Right lobe of liver (tissue), 4 donors: ENCODE measurements at regions not wholly inside any gene's neighbourhood (a gene's known extent, or its start where the extent isn't known, plus 50 kb on each side); places are given as distances from the start of the nearest gene placed in this dataset.

Source experiments
- POLR2A ChIP-seq: fragments of 450-650 bp; IDR thresholded peaks from one replicate; pipeline ENCODE4 v1.6.1; 2017; ENCODE audit warnings: antibody characterized with exemption, mild to moderate bottlenecking
- TF ChIP-seq, protein P1 (sequence below), 4 donors: fragments of 200-600 bp in 3 of 4; fragments of 450-650 bp in 1 of 4; IDR thresholded peaks; one replicate each; pipeline versions ENCODE4 v1.5.1 to v1.8.0; 2016 to 2022; ENCODE audit warnings: antibody characterized with exemption in 4 of 4, mild to moderate bottlenecking in 2 of 4
- donor health status: DM: no; HTN: no; CAD: no.
- donor health status: DM: no; HTN: no; CAD: no.
- donor health status: DM: no; HTN: yes; CAD: no.

DNA sequence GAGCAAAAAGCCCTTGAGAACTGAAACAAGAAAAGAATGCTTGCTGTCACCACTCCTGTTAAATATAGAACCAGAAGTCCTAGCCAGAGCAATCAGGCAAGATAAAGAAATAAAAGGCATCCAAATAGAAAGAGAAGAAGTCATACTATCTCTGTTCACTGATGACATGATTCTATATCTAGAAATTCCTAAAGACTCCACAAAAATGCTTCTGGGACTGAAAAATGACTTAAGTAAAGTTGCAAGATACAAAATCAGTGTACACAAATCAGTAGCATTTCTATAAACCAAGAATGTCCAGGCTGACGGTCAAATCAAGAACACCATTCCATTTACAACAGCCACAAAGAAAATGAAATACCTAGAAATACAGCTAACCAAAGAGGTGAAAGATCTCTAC lies 552.7 kb upstream of the SLIT2 start:
- TF ChIP-seq, protein P1, sequence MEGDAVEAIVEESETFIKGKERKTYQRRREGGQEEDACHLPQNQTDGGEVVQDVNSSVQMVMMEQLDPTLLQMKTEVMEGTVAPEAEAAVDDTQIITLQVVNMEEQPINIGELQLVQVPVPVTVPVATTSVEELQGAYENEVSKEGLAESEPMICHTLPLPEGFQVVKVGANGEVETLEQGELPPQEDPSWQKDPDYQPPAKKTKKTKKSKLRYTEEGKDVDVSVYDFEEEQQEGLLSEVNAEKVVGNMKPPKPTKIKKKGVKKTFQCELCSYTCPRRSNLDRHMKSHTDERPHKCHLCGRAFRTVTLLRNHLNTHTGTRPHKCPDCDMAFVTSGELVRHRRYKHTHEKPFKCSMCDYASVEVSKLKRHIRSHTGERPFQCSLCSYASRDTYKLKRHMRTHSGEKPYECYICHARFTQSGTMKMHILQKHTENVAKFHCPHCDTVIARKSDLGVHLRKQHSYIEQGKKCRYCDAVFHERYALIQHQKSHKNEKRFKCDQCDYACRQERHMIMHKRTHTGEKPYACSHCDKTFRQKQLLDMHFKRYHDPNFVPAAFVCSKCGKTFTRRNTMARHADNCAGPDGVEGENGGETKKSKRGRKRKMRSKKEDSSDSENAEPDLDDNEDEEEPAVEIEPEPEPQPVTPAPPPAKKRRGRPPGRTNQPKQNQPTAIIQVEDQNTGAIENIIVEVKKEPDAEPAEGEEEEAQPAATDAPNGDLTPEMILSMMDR (IDR thresholded peaks at IDR 0.05): no peak
- no peak for TF ChIP-seq POLR2A
